NT2/D1 (cell line): ENCODE measurements at regions not wholly inside any gene's neighbourhood (a gene's known extent, or its start where the extent isn't known, plus 50 kb on each side); places are given as distances from the start of the nearest gene placed in this dataset.

Experiments used
- SUZ12 ChIP-seq: IDR thresholded peaks from 2 replicates; pipeline ENCODE4 v1.6.1; 2011; ENCODE audit not compliant: insufficient read length, insufficient read depth; ENCODE audit errors: extremely low read depth
- YY1 ChIP-seq: IDR thresholded peaks from 2 replicates; pipeline ENCODE4 v1.6.1; 2011; ENCODE audit not compliant: insufficient read length, insufficient read depth
- ZNF274 ChIP-seq: IDR thresholded peaks from 2 replicates; pipeline ENCODE4 v1.6.1; 2011; ENCODE audit warnings: mild to moderate bottlenecking, low read depth, low read length

DNA sequence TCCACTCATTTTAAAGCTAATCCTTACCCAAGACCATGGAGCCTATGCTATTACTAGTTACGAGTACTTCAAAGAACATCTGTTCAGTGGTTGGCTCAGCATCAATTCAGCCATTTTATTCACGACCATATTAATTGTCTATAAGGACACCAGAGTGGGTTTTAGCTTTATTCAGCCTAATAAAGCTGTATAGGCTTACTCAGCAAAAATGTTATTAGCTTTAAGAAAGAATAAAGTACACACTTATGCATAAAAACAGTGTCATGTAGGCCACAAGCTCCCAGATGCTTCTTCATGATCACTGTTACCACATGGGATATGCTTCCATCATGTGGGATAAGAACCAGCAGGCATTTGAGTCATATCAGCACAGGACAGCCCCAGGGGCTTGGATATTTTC lies 87.4 kb upstream of the GPR149 start:
- TF ChIP-seq SUZ12 (no peak), YY1 (no peak), ZNF274 (no peak)
